G401 (cell line): ENCODE measurements at regions not wholly inside any gene's neighbourhood (a gene's known extent, or its start where the extent isn't known, plus 50 kb on each side); places are given as distances from the start of the nearest gene placed in this dataset.
"Not testable (repeated sequence)": the region's sequence is repeated elsewhere in the genome, so short reads cannot be mapped to it uniquely, and the experiment has no call there.

Source experiments
- DNase-seq: peaks from one replicate; pipeline ENCODE4 v3.0.0-alpha.2; 2015; ENCODE audit warnings: low spot score
- in situ Hi-C: cut with HindIII; loops from 2 replicates; pipeline ENCODE4 v1.10.0; 2016; ENCODE audit warnings: low sequenced_read_pairs, mixed read lengths

GRCh38 chr7:68980432-68980831 is 617.8 kb upstream of the AUTS2 start:
- in situ Hi-C loops, DNase-seq: not testable (repeated sequence)

GRCh38 chr7:68984306-68984705 is 614.0 kb upstream of the AUTS2 start:
- DNase-seq, result no peak
- in situ Hi-C loops, result no loop called here

GRCh38 chr7:68994841-68995240 is 603.4 kb upstream of the AUTS2 start:
- in situ Hi-C loops, result no loop called here

GRCh38 chr7:68998136-68998535 is 600.1 kb upstream of the AUTS2 start:
- DNase-seq, result no peak
- in situ Hi-C loops, result no loop called here

More at GRCh38 chr7:68994841-68995240, 603.4 kb upstream of the AUTS2 start:
- DNase-seq, result no peak

- no peak for DNase-seq
- in situ Hi-C loops, result no loop called here
Observed at GRCh38 chr7:69002416-69002815, 595.9 kb upstream of the AUTS2 start.

- in situ Hi-C loops, result no loop called here
- DNase-seq, result no peak
Observed at GRCh38 chr7:69012149-69012548, 586.1 kb upstream of the AUTS2 start.

- in situ Hi-C loops, result no loop called here
- no peak for DNase-seq
Observed at GRCh38 chr7:69017208-69017607, 581.1 kb upstream of the AUTS2 start.

- in situ Hi-C loops, result no loop called here
Observed at GRCh38 chr7:69018200-69018599, 580.1 kb upstream of the AUTS2 start.

GRCh38 chr7:69019437-69019836 is 578.8 kb upstream of the AUTS2 start:
- DNase-seq, result no peak
- in situ Hi-C loops, result no loop called here

More at GRCh38 chr7:69018200-69018599, 580.1 kb upstream of the AUTS2 start:
- no peak for DNase-seq

- in situ Hi-C loops, result no loop called here
Observed at GRCh38 chr7:69020536-69020935, 577.7 kb upstream of the AUTS2 start.

GRCh38 chr7:69025249-69025648 is 573.0 kb upstream of the AUTS2 start:
- DNase-seq, result no peak
- in situ Hi-C loops, result no loop called here

More at GRCh38 chr7:69020536-69020935, 577.7 kb upstream of the AUTS2 start:
- DNase-seq, result no peak

GRCh38 chr7:69032848-69033247 is 565.4 kb upstream of the AUTS2 start:
- in situ Hi-C loops, result no loop called here
- DNase-seq, result no peak

- in situ Hi-C loops, result no loop called here
- no peak for DNase-seq
Observed at GRCh38 chr7:69035826-69036225, 562.4 kb upstream of the AUTS2 start.

GRCh38 chr7:69036301-69036700 is 562.0 kb upstream of the AUTS2 start:
- in situ Hi-C loops, result no loop called here
- no peak for DNase-seq

GRCh38 chr7:69038915-69039314 is 559.4 kb upstream of the AUTS2 start:
- in situ Hi-C loops, result no loop called here
- no peak for DNase-seq

- in situ Hi-C loops, result no loop called here
- no peak for DNase-seq
Observed at GRCh38 chr7:69042138-69042537, 556.1 kb upstream of the AUTS2 start.

- no peak for DNase-seq
- in situ Hi-C loops, result no loop called here
Observed at GRCh38 chr7:69047151-69047754, 551.0 kb upstream of the AUTS2 start.

- in situ Hi-C loops, result no loop called here
- no peak for DNase-seq
Observed at GRCh38 chr7:69049326-69049725, 548.9 kb upstream of the AUTS2 start.

GRCh38 chr7:69052447-69052846 is 545.8 kb upstream of the AUTS2 start:
- in situ Hi-C loops, result no loop called here
- DNase-seq, result no peak

- DNase-seq, result no peak
- in situ Hi-C loops, result no loop called here
Observed at GRCh38 chr7:69060516-69060915, 537.8 kb upstream of the AUTS2 start.

GRCh38 chr7:69062020-69062765 is 536.1 kb upstream of the AUTS2 start:
- in situ Hi-C loops, result no loop called here
- DNase-seq, result no peak
